ENCODE measurements at regions not wholly inside any gene's neighbourhood (a gene's known extent, or its start where the extent isn't known, plus 50 kb on each side); places are given as distances from the start of the nearest gene placed in this dataset.
A peak's percentile ranks its signal among the peaks of the same experiment; 100 is the strongest.

DNA sequence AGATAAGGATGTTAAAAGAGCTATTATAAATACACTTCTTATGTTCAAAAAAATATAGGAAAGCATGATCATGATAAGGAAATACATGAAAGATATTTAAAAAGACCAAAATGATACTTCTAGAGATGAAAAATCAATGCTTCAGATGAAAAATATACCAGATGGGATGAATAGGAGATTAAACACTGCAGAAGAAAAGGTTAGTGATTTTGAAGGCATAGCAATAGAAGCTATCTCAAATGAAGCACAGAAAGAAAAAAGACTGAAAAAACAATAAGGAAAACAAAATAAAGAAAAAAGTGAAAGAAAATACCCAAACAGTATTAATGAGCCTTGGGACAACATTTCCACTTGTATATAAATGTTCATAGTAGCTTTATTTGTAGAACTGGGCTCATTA is 80.7 kb upstream of the LEF1 start:
- no peak overlapping the region for H3K4me3 ChIP-seq (ENCODE audit: low read depth, low read length)
- no peak for DNase-seq (ENCODE audit: low read depth)
- TF ChIP-seq, protein P1, sequence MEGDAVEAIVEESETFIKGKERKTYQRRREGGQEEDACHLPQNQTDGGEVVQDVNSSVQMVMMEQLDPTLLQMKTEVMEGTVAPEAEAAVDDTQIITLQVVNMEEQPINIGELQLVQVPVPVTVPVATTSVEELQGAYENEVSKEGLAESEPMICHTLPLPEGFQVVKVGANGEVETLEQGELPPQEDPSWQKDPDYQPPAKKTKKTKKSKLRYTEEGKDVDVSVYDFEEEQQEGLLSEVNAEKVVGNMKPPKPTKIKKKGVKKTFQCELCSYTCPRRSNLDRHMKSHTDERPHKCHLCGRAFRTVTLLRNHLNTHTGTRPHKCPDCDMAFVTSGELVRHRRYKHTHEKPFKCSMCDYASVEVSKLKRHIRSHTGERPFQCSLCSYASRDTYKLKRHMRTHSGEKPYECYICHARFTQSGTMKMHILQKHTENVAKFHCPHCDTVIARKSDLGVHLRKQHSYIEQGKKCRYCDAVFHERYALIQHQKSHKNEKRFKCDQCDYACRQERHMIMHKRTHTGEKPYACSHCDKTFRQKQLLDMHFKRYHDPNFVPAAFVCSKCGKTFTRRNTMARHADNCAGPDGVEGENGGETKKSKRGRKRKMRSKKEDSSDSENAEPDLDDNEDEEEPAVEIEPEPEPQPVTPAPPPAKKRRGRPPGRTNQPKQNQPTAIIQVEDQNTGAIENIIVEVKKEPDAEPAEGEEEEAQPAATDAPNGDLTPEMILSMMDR (IDR thresholded peaks at IDR 0.05; ENCODE audit: insufficient read depth, low read depth, low read length, missing control alignments) = no peak

DNA sequence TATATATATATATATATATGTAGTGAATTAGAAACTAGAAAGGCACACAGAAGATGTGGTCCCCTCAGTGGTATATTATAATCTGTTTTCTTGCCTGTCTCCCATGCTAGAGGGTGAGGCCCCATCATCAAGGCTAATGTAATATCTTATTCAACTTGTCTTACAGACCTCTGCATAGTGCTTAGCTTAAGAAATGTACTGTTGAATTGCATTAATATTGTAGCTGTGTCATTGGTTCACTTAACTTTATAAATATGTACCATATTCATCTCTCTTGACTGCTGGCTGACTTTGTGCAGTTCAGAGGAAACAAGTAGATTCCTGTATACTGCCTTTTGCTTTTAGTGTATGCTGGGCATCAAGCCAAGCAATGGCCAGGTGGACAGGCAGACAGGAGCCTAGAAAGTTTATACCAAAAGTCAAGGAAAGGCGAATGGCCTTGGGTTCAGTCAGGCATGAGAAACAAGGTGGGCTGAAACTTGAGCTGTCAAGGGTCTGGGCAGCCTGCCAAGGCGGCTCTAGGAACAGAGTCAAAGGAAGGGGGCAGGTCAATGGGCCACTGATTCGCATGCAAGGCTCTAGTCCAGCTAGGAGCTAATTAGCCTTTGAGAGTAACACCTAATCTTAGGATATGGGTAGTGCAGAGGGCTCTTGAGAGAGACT is 78.8 kb upstream of the LEF1 start:
- no peak overlapping the region for H3K4me3 ChIP-seq (ENCODE audit: low read depth, low read length)
- TF ChIP-seq, protein P1 (IDR thresholded peaks at IDR 0.05; ENCODE audit: insufficient read depth, low read depth, low read length, missing control alignments) = no peak
- DNase-seq (ENCODE audit: low read depth) = peak; percentile 68

DNA sequence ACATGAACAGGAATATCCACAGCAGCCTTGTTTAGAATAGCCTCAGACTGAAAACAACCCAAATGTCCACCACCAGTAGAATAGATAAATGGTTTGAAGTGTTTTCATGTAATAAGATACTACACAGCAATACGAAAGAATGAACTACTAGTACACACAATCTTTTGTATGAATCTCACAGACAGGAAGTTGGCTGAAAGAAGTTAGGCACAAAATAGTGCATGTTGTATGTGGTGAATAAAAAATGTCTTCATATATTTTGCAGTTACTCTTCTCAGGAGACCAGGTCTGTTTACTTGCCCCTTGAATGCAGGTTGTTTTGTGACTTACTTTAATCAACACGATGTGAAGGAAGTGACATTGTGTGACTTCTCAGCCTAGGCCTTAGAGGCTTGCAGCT is 75.9 kb upstream of the LEF1 start:
- TF ChIP-seq, protein P1 (IDR thresholded peaks at IDR 0.05; ENCODE audit: insufficient read depth, low read depth, low read length, missing control alignments) = no peak
- no peak for DNase-seq (ENCODE audit: low read depth)
- no peak overlapping the region for H3K4me3 ChIP-seq (ENCODE audit: low read depth, low read length)

DNA sequence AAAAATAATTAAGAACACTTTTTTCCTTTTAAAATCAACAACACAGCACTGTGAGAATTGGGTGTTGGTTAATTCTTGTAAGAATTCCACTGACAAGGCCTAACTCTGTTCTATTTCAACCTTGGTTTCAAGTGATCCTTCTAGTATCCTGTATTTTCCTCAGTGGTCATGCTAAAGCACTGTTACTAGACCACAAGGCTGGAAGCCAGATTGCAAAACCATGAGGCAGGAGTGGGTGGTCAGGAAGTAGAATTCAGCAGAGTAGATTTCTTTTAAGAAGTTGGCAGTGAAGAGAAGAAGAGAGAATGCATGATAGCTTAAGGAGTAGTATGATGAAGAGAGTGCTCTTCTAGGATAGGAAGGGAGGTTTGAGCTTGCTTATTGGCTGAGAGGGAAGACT is 71.6 kb upstream of the LEF1 start:
- no peak overlapping the region for H3K4me3 ChIP-seq (ENCODE audit: low read depth, low read length)
- TF ChIP-seq, protein P1 (IDR thresholded peaks at IDR 0.05; ENCODE audit: insufficient read depth, low read depth, low read length, missing control alignments) = no peak
- DNase-seq (ENCODE audit: low read depth) = no peak

DNA sequence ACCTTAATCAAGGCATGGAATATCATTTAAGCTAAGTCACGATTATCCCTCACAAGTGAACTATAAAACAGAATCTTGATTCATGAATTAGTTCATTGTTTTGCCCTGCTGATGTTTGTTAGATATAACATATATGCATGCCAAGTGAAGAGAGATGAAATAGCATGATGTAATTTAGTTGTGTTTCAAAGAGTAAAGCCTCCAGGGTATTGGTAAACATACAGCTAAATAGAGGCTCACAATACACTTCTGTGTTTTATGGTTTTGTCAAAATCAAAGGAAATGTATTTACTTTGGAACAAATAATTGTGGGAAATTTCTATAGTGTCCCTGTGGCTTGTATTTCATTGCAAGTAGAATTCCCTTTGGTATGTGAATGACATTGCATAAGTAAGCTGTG is 69.0 kb upstream of the LEF1 start:
- DNase-seq (ENCODE audit: low read depth) = no peak

DNA sequence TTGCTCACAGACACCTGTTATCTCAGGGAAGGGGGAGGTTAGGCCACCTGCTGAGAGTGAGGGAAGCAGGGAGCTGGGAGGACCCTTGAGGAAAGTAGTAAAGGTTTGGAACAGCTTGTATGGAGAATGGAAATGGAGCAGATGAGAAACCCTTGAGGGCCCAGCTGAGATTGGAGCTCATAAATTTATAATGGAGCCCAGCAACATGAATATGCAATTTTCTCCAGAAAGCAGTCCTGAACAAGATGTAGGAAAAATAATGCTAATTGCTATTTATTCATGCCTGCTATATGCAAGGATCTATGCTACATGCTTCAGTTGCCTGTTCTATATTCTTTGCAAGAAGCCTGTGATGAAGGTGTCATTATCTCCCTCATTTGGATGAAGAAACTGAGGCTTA is 67.5 kb upstream of the LEF1 start:
- no peak for DNase-seq (ENCODE audit: low read depth)
- TF ChIP-seq, protein P1 (IDR thresholded peaks at IDR 0.05; ENCODE audit: insufficient read depth, low read depth, low read length, missing control alignments) = no peak
- H3K4me3 ChIP-seq (ENCODE audit: low read depth, low read length) = no peak overlapping the region

More for the DNA sequence above, 69.0 kb upstream of the LEF1 start:
- TF ChIP-seq, protein P1 (IDR thresholded peaks at IDR 0.05; ENCODE audit: insufficient read depth, low read depth, low read length, missing control alignments) = no peak
- no peak overlapping the region for H3K4me3 ChIP-seq (ENCODE audit: low read depth, low read length)

DNA sequence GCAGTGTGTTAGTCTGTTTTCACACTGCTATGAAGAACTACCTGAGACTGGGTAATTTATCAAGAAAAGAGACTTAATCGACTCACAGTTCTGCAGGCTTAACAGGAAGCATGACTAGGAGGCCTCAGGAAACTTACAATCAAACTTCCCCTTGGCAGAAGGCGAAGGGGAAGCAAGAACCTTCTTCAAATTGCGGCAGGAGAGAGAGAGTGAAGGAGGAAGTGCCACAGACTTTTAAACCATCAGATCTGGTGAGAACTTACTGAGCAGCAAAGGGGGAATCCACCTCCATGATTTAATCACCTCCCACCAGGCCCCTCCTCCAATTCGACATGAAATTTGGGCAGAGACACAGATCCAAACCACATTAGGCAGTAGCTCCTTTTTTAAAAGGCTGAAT is 59.2 kb upstream of the LEF1 start:
- peak; percentile 17 for DNase-seq (ENCODE audit: low read depth)
- H3K4me3 ChIP-seq (ENCODE audit: low read depth, low read length) = no peak overlapping the region
- TF ChIP-seq, protein P1 (IDR thresholded peaks at IDR 0.05; ENCODE audit: insufficient read depth, low read depth, low read length, missing control alignments) = no peak

All from GM12865 (cell line).